ENCODE measurements at regions not wholly inside any gene's neighbourhood (a gene's known extent, or its start where the extent isn't known, plus 50 kb on each side); places are given as distances from the start of the nearest gene placed in this dataset.

GRCh38 chr5:2156358-2157059, 273.8 kb upstream of the IRX4 start:
- TF ChIP-seq, protein P1, sequence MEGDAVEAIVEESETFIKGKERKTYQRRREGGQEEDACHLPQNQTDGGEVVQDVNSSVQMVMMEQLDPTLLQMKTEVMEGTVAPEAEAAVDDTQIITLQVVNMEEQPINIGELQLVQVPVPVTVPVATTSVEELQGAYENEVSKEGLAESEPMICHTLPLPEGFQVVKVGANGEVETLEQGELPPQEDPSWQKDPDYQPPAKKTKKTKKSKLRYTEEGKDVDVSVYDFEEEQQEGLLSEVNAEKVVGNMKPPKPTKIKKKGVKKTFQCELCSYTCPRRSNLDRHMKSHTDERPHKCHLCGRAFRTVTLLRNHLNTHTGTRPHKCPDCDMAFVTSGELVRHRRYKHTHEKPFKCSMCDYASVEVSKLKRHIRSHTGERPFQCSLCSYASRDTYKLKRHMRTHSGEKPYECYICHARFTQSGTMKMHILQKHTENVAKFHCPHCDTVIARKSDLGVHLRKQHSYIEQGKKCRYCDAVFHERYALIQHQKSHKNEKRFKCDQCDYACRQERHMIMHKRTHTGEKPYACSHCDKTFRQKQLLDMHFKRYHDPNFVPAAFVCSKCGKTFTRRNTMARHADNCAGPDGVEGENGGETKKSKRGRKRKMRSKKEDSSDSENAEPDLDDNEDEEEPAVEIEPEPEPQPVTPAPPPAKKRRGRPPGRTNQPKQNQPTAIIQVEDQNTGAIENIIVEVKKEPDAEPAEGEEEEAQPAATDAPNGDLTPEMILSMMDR (conservative IDR thresholded peaks at IDR 0.05; ENCODE audit: low read length): no peak
- no peak for TF ChIP-seq EZH2phosphoT487 (IDR thresholded peaks at IDR 0.05; ENCODE audit: borderline replicate concordance)

Measured in Loucy (cell line).